GM12874 (cell line): ENCODE measurements at regions not wholly inside any gene's neighbourhood (a gene's known extent, or its start where the extent isn't known, plus 50 kb on each side); places are given as distances from the start of the nearest gene placed in this dataset.

Experiments used
- CTCF ChIP-seq: IDR thresholded peaks from 2 replicates; pipeline ENCODE4 v1.5.1; 2011; ENCODE audit warnings: low read depth, mild to moderate bottlenecking, control low read depth, low read length, moderate library complexity; ENCODE audit not compliant: insufficient read depth

GRCh38 chr6:159099276-159099675 is 54.5 kb upstream of the TAGAP start:
- TF ChIP-seq CTCF, result no peak

GRCh38 chr6:159098636-159099106 is 53.9 kb upstream of the TAGAP start:
- TF ChIP-seq CTCF, result no peak

GRCh38 chr6:159097256-159097655 is 52.5 kb upstream of the TAGAP start:
- no peak for TF ChIP-seq CTCF

GRCh38 chr6:159095616-159096015 is 50.8 kb upstream of the TAGAP start:
- TF ChIP-seq CTCF, result no peak

GRCh38 chr6:159094444-159095252 is 49.9 kb upstream of the TAGAP start:
- no peak for TF ChIP-seq CTCF
